ENCODE measurements at regions not wholly inside any gene's neighbourhood (a gene's known extent, or its start where the extent isn't known, plus 50 kb on each side); places are given as distances from the start of the nearest gene placed in this dataset.

DNA sequence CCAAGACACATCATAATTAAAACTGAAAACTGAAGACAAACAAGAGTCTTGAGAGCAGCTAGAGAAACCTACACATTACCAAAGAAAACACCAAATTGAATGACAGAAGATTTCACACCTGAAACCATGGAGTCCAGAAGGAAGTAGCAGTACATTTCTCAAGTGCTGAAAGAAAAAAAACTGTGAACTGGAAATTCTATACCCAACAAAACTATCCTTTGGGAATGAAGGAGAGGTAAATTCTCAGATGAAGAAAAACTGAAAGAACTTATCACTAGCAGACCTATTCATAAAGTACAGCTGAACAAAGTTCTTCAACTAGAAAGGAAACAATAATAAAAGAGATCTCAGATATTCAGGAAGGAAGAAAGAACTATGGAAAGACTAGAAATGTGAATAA, 198.7 kb upstream of the ZNF507 start:
- no peak overlapping the region for H3K4me3 ChIP-seq (replicated peaks; ENCODE audit: low read depth, low read length)
- H3K36me3 ChIP-seq (ENCODE audit: control insufficient read depth, insufficient read depth, low read length) = no peaks in the 10 kb centered on the region
- no peaks in the 10 kb centered on the region for H3K27me3 ChIP-seq (replicated peaks; ENCODE audit: control insufficient read depth, insufficient read depth, low read length)
- no peak for DNase-seq (ENCODE audit: extremely low read depth, insufficient read length)
- TF ChIP-seq, protein P1, sequence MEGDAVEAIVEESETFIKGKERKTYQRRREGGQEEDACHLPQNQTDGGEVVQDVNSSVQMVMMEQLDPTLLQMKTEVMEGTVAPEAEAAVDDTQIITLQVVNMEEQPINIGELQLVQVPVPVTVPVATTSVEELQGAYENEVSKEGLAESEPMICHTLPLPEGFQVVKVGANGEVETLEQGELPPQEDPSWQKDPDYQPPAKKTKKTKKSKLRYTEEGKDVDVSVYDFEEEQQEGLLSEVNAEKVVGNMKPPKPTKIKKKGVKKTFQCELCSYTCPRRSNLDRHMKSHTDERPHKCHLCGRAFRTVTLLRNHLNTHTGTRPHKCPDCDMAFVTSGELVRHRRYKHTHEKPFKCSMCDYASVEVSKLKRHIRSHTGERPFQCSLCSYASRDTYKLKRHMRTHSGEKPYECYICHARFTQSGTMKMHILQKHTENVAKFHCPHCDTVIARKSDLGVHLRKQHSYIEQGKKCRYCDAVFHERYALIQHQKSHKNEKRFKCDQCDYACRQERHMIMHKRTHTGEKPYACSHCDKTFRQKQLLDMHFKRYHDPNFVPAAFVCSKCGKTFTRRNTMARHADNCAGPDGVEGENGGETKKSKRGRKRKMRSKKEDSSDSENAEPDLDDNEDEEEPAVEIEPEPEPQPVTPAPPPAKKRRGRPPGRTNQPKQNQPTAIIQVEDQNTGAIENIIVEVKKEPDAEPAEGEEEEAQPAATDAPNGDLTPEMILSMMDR (IDR thresholded peaks at IDR 0.05; ENCODE audit: insufficient read depth, low read length, poor library complexity, severe bottlenecking) = no peak

- Histone ChIP-seq H3K27me3 (replicated peaks; ENCODE audit: control insufficient read depth, insufficient read depth, low read length) (no peaks in the 10 kb centered on the region), H3K4me3 (replicated peaks; ENCODE audit: low read depth, low read length) (no peak overlapping the region), H3K36me3 (ENCODE audit: control insufficient read depth, insufficient read depth, low read length) (no peaks in the 10 kb centered on the region)
- DNase-seq (ENCODE audit: extremely low read depth, insufficient read length) = no peak
- TF ChIP-seq, protein P1 (IDR thresholded peaks at IDR 0.05; ENCODE audit: insufficient read depth, low read length, poor library complexity, severe bottlenecking) = no peak
These were observed 194.8 kb upstream of the ZNF507 start for GRCh38 chr19:32150605-32151004.

DNA sequence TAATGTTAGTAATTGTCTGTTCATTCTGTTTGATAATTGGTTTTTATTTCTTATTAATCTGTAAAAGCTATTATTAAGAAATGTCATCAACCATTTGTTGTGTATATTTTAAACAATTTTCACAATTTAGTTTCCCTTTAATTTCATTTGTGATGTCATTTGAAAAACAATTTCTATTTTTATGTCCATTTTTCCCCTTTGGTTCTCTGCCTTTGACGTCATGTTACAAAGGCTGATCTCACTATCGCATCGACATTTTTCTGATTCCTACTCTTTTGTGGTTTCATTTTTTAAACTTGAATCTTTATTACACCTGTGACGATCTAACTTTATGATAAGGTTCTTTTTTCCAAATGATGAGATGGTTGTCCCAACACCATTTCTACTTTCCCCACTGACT, 191.0 kb upstream of the ZNF507 start:
- TF ChIP-seq, protein P1 (IDR thresholded peaks at IDR 0.05; ENCODE audit: insufficient read depth, low read length, poor library complexity, severe bottlenecking) = no peak
- H3K27me3 ChIP-seq (replicated peaks; ENCODE audit: control insufficient read depth, insufficient read depth, low read length) = no peaks in the 10 kb centered on the region
- no peak overlapping the region for H3K4me3 ChIP-seq (replicated peaks; ENCODE audit: low read depth, low read length)
- no peak for DNase-seq (ENCODE audit: extremely low read depth, insufficient read length)
- no peaks in the 10 kb centered on the region for H3K36me3 ChIP-seq (ENCODE audit: control insufficient read depth, insufficient read depth, low read length)

DNA sequence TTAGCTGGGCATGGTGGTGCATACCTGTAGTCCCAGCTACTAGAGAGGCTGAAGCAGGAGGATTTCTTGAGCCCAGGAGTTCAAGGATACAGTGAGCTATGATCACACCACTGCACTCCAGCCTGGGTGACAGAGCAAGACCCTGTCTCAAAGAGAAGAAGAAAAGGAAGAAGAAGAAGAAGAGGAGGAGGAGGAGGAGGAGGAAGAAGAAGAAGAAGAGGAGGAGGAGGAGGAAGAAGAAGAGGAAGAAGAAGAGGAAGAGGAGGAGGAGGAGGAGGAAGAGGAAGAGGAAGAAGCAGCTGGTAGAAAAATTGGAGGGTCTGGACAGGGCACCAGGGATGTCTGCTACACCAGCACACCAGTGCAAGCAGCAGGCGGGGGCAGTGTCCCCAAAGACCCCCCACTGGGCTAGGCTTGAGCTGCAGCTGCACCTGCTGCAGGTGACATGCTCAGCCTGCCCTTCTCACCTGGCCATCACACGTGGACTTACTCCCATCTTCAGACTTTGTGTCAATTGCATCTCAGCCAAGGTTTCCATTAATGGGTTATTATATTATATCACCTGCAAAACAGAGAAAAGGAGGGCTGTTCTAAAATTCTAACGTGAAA, 180.9 kb upstream of the ZNF507 start:
- TF ChIP-seq, protein P1 (IDR thresholded peaks at IDR 0.05; ENCODE audit: insufficient read depth, low read length, poor library complexity, severe bottlenecking) = no peak
- Histone ChIP-seq H3K4me3 (replicated peaks; ENCODE audit: low read depth, low read length) (no peak overlapping the region), H3K36me3 (ENCODE audit: control insufficient read depth, insufficient read depth, low read length) (no peaks in the 10 kb centered on the region), H3K27me3 (replicated peaks; ENCODE audit: control insufficient read depth, insufficient read depth, low read length) (no peaks in the 10 kb centered on the region)
- no peak for DNase-seq (ENCODE audit: extremely low read depth, insufficient read length)

DNA sequence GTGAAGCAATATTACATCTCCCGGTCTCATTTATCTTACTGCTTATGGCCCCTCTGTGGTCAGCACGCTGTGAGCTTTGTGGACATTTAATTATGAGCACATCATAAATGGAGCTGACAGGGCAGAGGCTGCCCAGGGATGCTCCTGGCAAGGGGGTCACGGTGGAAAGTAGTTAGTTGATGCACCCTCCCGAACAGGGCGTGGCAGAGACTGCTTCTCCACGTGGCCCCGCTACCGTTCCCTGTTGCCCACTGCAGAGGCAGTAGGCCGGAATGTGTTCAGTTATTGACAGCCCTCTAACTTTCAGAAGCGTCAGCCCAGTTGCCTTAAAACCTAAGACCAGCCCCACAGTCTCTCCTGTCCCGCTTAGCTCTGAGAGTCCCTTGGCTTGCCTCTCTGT, 180.3 kb upstream of the ZNF507 start:
- H3K4me3 ChIP-seq (replicated peaks; ENCODE audit: low read depth, low read length) = no peak overlapping the region
- H3K36me3 ChIP-seq (ENCODE audit: control insufficient read depth, insufficient read depth, low read length) = no peaks in the 10 kb centered on the region
- no peaks in the 10 kb centered on the region for H3K27me3 ChIP-seq (replicated peaks; ENCODE audit: control insufficient read depth, insufficient read depth, low read length)
- TF ChIP-seq, protein P1 (IDR thresholded peaks at IDR 0.05; ENCODE audit: insufficient read depth, low read length, poor library complexity, severe bottlenecking) = no peak
- DNase-seq (ENCODE audit: extremely low read depth, insufficient read length) = no peak

DNA sequence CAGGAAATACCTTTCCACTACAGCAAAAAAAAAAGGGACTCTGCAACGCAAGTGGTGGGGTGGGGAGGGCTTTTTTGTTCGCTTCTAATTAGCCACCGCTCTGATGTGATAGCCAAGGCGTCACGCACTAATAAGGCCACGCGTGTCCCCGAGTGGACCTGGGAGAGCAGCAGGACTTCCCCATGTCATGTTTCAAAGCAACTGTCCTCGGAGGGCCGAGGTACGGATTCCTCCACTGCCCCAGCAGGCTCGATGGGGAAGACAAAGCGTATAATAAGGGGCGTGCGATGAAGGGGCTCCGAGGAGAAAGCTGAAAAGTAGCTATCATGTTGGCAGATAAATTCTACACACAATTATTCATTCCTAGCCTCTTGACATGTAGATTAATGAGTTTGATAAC, 179.7 kb upstream of the ZNF507 start:
- no peaks in the 10 kb centered on the region for H3K27me3 ChIP-seq (replicated peaks; ENCODE audit: control insufficient read depth, insufficient read depth, low read length)
- DNase-seq (ENCODE audit: extremely low read depth, insufficient read length) = no peak
- no peaks in the 10 kb centered on the region for H3K36me3 ChIP-seq (ENCODE audit: control insufficient read depth, insufficient read depth, low read length)
- no peak overlapping the region for H3K4me3 ChIP-seq (replicated peaks; ENCODE audit: low read depth, low read length)
- TF ChIP-seq, protein P1 (IDR thresholded peaks at IDR 0.05; ENCODE audit: insufficient read depth, low read length, poor library complexity, severe bottlenecking) = no peak
